ENCODE measurements at regions not wholly inside any gene's neighbourhood (a gene's known extent, or its start where the extent isn't known, plus 50 kb on each side); places are given as distances from the start of the nearest gene placed in this dataset.

DNA sequence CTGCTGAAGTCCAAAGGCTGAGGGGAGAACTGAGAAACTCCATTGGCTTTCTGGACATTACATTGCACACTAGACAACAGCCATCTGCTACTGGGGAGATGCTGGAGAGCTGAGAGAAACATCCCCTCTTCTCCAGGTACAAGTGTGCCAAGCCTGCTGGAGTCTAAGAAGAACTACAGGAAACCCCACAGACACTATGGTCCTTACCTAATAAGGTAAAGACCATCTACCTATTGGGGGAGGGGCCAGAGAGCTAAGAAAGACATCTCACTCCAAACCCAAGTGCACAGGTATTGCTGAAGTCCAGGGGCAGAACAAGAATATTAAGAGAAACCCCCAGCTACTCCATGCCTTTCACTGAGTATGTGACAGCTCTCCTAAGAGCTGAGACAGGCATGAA is 338.7 kb upstream of the NCKAP5 start:
- no peaks in the 10 kb centered on the region for H3K27me3 Mint-ChIP-seq (ENCODE audit: unreplicated experiment)
- no peak overlapping the region for H3K27ac Mint-ChIP-seq (ENCODE audit: unreplicated experiment)
- no peaks in the 10 kb centered on the region for H3K4me1 Mint-ChIP-seq (ENCODE audit: low read depth, unreplicated experiment)
- no peak overlapping the region for H3K4me3 Mint-ChIP-seq (ENCODE audit: low read depth, unreplicated experiment)
- BruUV-seq (replicated peaks), result no TSS peak
- DNase-seq, result no peak
- intact Hi-C loops (cut with micrococcal nuclease; ENCODE audit: unreplicated experiment), result no loop called here
- no peak for TF ChIP-seq CTCF (IDR thresholded peaks at IDR 0.05; ENCODE audit: unreplicated experiment)
- CTCF ChIA-PET, result interaction anchor here (0.7 kb wide), 1 partner anchor 251 kb away, joined by 3 read pairs; no protein-coding TSS in a partner anchor
- peaks cover 2% of the 10 kb centered on the region for H3K9me3 Mint-ChIP-seq (ENCODE audit: low read depth, unreplicated experiment)
- no peaks in the 10 kb centered on the region for H3K36me3 Mint-ChIP-seq (ENCODE audit: insufficient read depth, unreplicated experiment)

DNA sequence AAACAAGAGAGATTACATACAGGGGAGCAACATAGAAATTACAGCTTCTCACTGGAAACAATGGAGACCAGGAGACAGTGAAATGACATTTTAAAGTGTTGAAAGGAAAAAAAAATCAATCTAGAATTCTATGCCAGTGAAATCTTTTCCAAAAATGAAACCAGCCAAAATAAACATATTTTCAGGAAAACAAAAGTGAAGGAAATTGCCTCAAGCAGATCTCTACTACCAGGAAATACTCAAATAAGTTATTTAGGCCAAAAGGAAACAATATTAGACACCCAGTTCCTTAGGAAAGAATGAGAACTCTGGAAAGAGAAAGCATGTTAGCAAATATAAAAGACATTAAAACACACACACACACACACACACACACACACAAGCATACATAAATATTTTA is 339.9 kb upstream of the NCKAP5 start:
- CTCF ChIA-PET, result no interaction called here
- no peak for DNase-seq
- H3K27me3 Mint-ChIP-seq (ENCODE audit: unreplicated experiment), result no peaks in the 10 kb centered on the region
- no peak for TF ChIP-seq CTCF (IDR thresholded peaks at IDR 0.05; ENCODE audit: unreplicated experiment)
- H3K4me1 Mint-ChIP-seq (ENCODE audit: low read depth, unreplicated experiment), result no peaks in the 10 kb centered on the region
- intact Hi-C loops (cut with micrococcal nuclease; ENCODE audit: unreplicated experiment), result no loop called here
- no peak overlapping the region for H3K4me3 Mint-ChIP-seq (ENCODE audit: low read depth, unreplicated experiment)
- no TSS peak for BruUV-seq (replicated peaks)
- no peak overlapping the region for H3K27ac Mint-ChIP-seq (ENCODE audit: unreplicated experiment)
- peaks cover 2% of the 10 kb centered on the region for H3K9me3 Mint-ChIP-seq (ENCODE audit: low read depth, unreplicated experiment)
- no peaks in the 10 kb centered on the region for H3K36me3 Mint-ChIP-seq (ENCODE audit: insufficient read depth, unreplicated experiment)

- no peak for DNase-seq
- no TSS peak for BruUV-seq (replicated peaks)
- no peak for TF ChIP-seq CTCF (IDR thresholded peaks at IDR 0.05; ENCODE audit: unreplicated experiment)
- Mint-ChIP-seq H3K4me1 (ENCODE audit: low read depth, unreplicated experiment) (no peaks in the 10 kb centered on the region), H3K27me3 (ENCODE audit: unreplicated experiment) (no peaks in the 10 kb centered on the region), H3K36me3 (ENCODE audit: insufficient read depth, unreplicated experiment) (no peaks in the 10 kb centered on the region), H3K27ac (ENCODE audit: unreplicated experiment) (no peak overlapping the region), H3K4me3 (ENCODE audit: low read depth, unreplicated experiment) (no peak overlapping the region), H3K9me3 (ENCODE audit: low read depth, unreplicated experiment) (no peaks in the 10 kb centered on the region)
- intact Hi-C loops (cut with micrococcal nuclease; ENCODE audit: unreplicated experiment), result no loop called here
- CTCF ChIA-PET, result no interaction called here
Observed at GRCh38 chr2:133918141-133918540, 335.7 kb upstream of the MGAT5 start.

DNA sequence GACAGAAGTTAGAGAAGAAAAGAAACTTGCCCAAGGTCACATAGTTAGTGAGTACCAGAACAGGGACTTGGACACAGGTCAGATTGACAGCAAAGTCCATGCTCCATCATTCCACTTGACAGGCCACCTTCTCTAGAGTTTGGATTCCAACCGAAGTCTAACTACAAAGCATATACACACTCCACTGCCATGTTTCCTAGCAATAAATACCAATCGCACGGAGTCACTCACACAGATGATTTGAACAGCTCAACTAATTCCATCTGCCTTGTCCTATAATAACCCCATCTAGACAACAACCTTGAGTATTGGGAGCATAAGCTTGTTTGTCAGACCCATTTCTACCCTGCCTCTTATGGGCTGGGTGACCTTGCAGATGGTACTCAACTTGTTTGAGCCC is 334.6 kb upstream of the MGAT5 start:
- CTCF ChIA-PET, result no interaction called here
- BruUV-seq (replicated peaks), result no TSS peak
- no peaks in the 10 kb centered on the region for H3K9me3 Mint-ChIP-seq (ENCODE audit: low read depth, unreplicated experiment)
- no peak for DNase-seq
- no peak overlapping the region for H3K27ac Mint-ChIP-seq (ENCODE audit: unreplicated experiment)
- intact Hi-C loops (cut with micrococcal nuclease; ENCODE audit: unreplicated experiment), result no loop called here
- TF ChIP-seq CTCF (IDR thresholded peaks at IDR 0.05; ENCODE audit: unreplicated experiment), result no peak
- H3K27me3 Mint-ChIP-seq (ENCODE audit: unreplicated experiment), result no peaks in the 10 kb centered on the region
- no peaks in the 10 kb centered on the region for H3K4me1 Mint-ChIP-seq (ENCODE audit: low read depth, unreplicated experiment)
- H3K4me3 Mint-ChIP-seq (ENCODE audit: low read depth, unreplicated experiment), result no peak overlapping the region
- H3K36me3 Mint-ChIP-seq (ENCODE audit: insufficient read depth, unreplicated experiment), result no peaks in the 10 kb centered on the region

GRCh38 chr2:133927894-133928293 is 326.0 kb upstream of the MGAT5 start:
- no peak overlapping the region for H3K27ac Mint-ChIP-seq (ENCODE audit: unreplicated experiment)
- no TSS peak for BruUV-seq (replicated peaks)
- H3K36me3 Mint-ChIP-seq (ENCODE audit: insufficient read depth, unreplicated experiment), result no peaks in the 10 kb centered on the region
- CTCF ChIA-PET, result no interaction called here
- peaks cover 20% of the 10 kb centered on the region for H3K27me3 Mint-ChIP-seq (ENCODE audit: unreplicated experiment)
- no peak for DNase-seq
- no peak overlapping the region for H3K4me3 Mint-ChIP-seq (ENCODE audit: low read depth, unreplicated experiment)
- no peaks in the 10 kb centered on the region for H3K4me1 Mint-ChIP-seq (ENCODE audit: low read depth, unreplicated experiment)
- TF ChIP-seq CTCF (IDR thresholded peaks at IDR 0.05; ENCODE audit: unreplicated experiment), result no peak
- intact Hi-C loops (cut with micrococcal nuclease; ENCODE audit: unreplicated experiment), result no loop called here
- H3K9me3 Mint-ChIP-seq (ENCODE audit: low read depth, unreplicated experiment), result no peaks in the 10 kb centered on the region

Measured in Calu3 (cell line).